ENCODE measurements at regions not wholly inside any gene's neighbourhood (a gene's known extent, or its start where the extent isn't known, plus 50 kb on each side); places are given as distances from the start of the nearest gene placed in this dataset.

DNA sequence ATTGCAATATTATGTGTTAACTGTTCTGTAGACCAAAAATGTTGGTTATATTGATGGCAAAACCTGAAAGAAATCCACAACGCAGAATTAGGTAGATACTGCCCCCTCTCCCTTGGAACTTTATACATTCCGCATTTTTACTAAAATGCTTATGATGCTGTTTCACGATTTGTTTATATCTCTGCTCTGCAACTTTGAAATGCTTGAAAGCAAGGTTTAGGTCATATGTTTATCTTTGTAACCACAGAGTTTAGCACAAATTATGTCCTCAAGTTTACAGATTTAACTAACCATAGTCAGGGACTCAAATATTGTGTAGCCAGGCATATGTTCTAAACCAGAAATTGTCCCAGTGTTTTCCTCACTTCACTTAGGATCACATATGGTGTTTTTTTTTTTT lies 66.1 kb upstream of the H2AZ1 start:
- TF ChIP-seq GATA2 (IDR thresholded peaks at IDR 0.05; ENCODE audit: low read depth, low read length) (no peak), GATA3 (IDR thresholded peaks at IDR 0.05; ENCODE audit: low read depth, low read length) (no peak)

Measured in SH-SY5Y (cell line).